ENCODE measurements at regions not wholly inside any gene's neighbourhood (a gene's known extent, or its start where the extent isn't known, plus 50 kb on each side); places are given as distances from the start of the nearest gene placed in this dataset.

- DNase-seq (ENCODE audit: low spot score): no peak
- in situ Hi-C loops (cut with MboI; ENCODE audit: low sequenced_read_pairs, unreplicated experiment): no loop called here
- TF ChIP-seq CTCF (IDR thresholded peaks at IDR 0.05; ENCODE audit: borderline replicate concordance, control extremely low read depth, extremely low read depth, insufficient read depth, missing control alignments): no peak
These were observed 164.5 kb upstream of the PIRT start for GRCh38 chr17:11002417-11002816.

GRCh38 chr17:11001651-11002050 lies 163.8 kb upstream of the PIRT start:
- in situ Hi-C loops (cut with MboI; ENCODE audit: low sequenced_read_pairs, unreplicated experiment): no loop called here
- no peak for DNase-seq (ENCODE audit: low spot score)
- no peak for TF ChIP-seq CTCF (IDR thresholded peaks at IDR 0.05; ENCODE audit: borderline replicate concordance, control extremely low read depth, extremely low read depth, insufficient read depth, missing control alignments)

- DNase-seq (ENCODE audit: low spot score): no peak
- in situ Hi-C loops (cut with MboI; ENCODE audit: low sequenced_read_pairs, unreplicated experiment): no loop called here
These were observed 161.6 kb upstream of the PIRT start for GRCh38 chr17:10999484-10999883.

GRCh38 chr17:10993126-10993525 lies 155.2 kb upstream of the PIRT start:
- no peak for DNase-seq (ENCODE audit: low spot score)
- in situ Hi-C loops (cut with MboI; ENCODE audit: low sequenced_read_pairs, unreplicated experiment): no loop called here
- no peak for TF ChIP-seq CTCF (IDR thresholded peaks at IDR 0.05; ENCODE audit: borderline replicate concordance, control extremely low read depth, extremely low read depth, insufficient read depth, missing control alignments)

More at GRCh38 chr17:10999484-10999883, 161.6 kb upstream of the PIRT start:
- TF ChIP-seq CTCF (IDR thresholded peaks at IDR 0.05; ENCODE audit: borderline replicate concordance, control extremely low read depth, extremely low read depth, insufficient read depth, missing control alignments): no peak

- in situ Hi-C loops (cut with MboI; ENCODE audit: low sequenced_read_pairs, unreplicated experiment): no loop called here
- no peak for TF ChIP-seq CTCF (IDR thresholded peaks at IDR 0.05; ENCODE audit: borderline replicate concordance, control extremely low read depth, extremely low read depth, insufficient read depth, missing control alignments)
- DNase-seq (ENCODE audit: low spot score): no peak
These were observed 154.4 kb upstream of the PIRT start for GRCh38 chr17:10992106-10992880.

- TF ChIP-seq CTCF (IDR thresholded peaks at IDR 0.05; ENCODE audit: borderline replicate concordance, control extremely low read depth, extremely low read depth, insufficient read depth, missing control alignments): no peak
- DNase-seq (ENCODE audit: low spot score): no peak
- in situ Hi-C loops (cut with MboI; ENCODE audit: low sequenced_read_pairs, unreplicated experiment): no loop called here
These were observed 149.9 kb upstream of the PIRT start for GRCh38 chr17:10987786-10988185.
